GM21825 (cell line): ENCODE measurements at regions not wholly inside any gene's neighbourhood (a gene's known extent, or its start where the extent isn't known, plus 50 kb on each side); places are given as distances from the start of the nearest gene placed in this dataset.

Source experiments
- ATAC-seq: cut with Tn5 transposase; IDR thresholded peaks from one replicate; pipeline ENCODE4 v1.9.1; 2021; ENCODE audit warnings: mild to moderate bottlenecking, moderate library complexity; ENCODE audit not compliant: unreplicated experiment

DNA sequence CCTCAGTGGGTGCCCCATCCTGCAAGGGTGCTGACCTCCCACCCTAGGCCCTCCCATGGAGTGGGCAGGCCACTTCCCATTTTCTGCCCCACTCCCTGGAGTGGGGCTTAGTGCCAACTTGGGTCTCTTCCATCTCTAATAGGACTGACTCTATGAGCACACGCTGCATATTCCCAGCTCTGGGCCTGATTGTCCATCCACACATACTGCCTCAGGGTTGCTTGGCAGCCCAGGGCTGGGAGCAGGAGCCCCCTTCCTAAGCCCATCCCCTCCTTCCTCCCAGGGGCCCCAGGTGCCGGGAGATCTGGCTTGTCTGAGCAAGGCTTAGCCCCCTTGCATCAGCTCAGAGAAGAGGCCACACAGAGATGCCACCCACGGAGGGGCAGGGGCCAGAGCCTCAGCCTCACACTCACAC lies 55.1 kb downstream of the PJA1 start:
- ATAC-seq = no peak

DNA sequence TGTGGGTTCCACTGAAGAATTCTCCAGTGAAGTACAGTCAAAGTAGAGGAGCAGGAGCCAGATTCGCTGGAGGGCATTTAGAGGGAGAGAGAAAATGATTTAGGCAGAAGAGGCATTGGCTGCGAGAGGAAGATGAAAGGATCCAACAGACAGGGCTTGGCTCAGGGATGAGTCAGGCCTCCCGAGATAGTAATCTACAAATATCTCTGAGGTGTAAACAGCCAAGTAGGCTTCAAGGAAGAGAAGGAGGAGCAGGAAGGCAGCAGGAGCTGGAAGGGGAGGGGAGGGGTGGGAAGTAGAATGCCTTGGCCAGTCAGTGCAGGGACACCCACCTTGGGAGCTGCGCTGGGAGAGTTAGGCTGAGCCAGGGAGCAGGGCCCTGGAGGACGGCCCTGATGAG lies 55.5 kb downstream of the PJA1 start:
- ATAC-seq = no peak

DNA sequence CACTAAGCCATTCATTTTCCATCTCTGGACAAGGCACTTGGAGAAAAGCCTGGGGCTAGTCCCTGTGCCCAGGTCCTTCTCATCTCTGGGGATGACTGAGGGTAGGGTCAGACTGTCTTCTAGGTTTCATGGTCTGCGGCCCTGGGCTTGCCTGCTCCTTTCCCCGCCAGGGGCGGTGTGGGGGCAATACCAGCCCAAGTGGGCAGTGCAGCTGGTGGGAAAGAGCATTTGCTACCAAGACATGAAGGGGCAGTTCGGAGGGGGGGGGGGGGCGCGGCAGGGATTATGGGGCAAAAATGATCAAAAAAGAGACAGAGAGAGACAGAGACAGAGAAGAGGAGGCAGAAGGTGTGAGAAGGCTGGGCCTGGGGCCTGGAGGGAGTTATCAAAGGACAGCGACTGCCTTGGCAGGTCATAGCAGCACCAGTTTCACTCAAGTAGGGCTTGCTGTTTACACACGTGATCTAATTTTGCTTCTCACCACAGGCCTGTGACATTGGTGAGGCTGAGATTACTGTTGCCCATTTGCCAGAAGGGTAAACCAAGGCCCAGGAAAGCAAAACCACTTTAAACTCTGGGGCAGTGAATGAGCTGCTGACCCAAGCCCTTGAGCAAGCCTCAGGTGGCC lies 56.1 kb downstream of the PJA1 start:
- ATAC-seq = no peak

GRCh38 chrX:69107747-69108401 lies 57.4 kb downstream of the PJA1 start:
- ATAC-seq = no peak

- ATAC-seq = no peak
These were observed 58.0 kb downstream of the PJA1 start for GRCh38 chrX:69107231-69107739.

- ATAC-seq = no peak
These were observed 60.4 kb downstream of the PJA1 start for GRCh38 chrX:69104756-69105434.

GRCh38 chrX:69103539-69103938 lies 61.7 kb downstream of the PJA1 start:
- ATAC-seq = no peak

DNA sequence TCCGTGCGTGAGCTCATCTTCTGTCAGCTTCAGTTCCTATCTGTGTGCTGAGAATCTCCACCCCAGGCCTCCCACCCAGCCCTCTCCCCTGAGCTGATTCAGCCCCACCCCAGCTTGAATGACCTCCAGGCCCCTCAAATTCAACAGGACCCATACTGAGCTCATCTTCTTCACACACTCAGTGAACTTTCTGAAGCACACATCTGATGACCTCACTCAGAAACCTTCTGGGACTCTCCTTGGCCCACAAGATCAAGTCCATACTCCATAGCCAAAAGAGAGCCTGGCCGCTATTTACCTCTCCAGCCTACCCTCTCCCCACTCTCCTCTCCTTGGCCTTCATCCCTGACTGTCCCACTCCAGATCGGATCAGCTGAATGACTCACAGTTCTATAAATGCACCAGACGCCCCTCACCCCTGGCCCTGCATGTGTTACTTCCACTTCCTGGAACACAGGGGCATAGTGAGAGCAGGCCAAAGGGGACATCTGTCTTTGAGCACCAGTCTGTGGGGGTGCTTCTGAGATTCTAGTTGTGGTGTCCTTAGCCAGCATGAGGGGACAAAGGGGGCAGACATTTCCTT lies 62.5 kb downstream of the PJA1 start:
- ATAC-seq = no peak

DNA sequence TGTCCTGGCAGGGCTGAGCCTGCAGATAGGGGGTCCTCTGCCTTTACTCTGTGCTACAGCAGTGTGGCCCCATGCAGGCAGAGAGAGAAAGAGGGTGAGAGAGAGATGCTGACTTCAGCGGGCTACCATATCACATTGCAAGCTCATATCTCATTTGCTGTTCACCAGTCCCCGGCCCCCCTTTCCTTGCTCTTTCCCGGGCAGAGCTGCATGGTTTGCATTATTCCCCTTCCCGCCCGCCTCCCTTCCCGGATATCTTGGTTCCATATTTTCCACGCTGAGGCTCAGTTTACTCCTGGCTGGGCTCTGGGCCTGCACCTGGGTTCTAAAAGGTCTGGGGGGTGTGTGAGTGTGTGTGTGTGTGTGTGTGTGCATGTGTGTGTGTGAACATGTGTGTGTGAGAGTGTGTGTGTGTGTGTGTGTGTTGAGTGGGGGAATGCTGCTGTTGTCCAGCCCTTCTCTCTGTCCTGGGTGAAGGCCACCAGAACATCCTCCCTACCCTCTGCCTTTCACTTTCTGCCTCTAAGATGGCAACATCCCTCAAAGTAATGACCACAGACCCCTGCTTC lies 63.5 kb downstream of the PJA1 start:
- ATAC-seq = no peak

- no peak for ATAC-seq
These were observed 64.8 kb downstream of the PJA1 start for GRCh38 chrX:69100478-69100877.

- no peak for ATAC-seq
These were observed 67.6 kb downstream of the PJA1 start for GRCh38 chrX:69097451-69098236.

GRCh38 chrX:69096963-69097362 lies 68.3 kb downstream of the PJA1 start:
- no peak for ATAC-seq

- ATAC-seq = no peak
These were observed 70.1 kb downstream of the PJA1 start for GRCh38 chrX:69094977-69095669.

- ATAC-seq = peak; percentile 60
These were observed 71.0 kb downstream of the PJA1 start for GRCh38 chrX:69093960-69094871.

DNA sequence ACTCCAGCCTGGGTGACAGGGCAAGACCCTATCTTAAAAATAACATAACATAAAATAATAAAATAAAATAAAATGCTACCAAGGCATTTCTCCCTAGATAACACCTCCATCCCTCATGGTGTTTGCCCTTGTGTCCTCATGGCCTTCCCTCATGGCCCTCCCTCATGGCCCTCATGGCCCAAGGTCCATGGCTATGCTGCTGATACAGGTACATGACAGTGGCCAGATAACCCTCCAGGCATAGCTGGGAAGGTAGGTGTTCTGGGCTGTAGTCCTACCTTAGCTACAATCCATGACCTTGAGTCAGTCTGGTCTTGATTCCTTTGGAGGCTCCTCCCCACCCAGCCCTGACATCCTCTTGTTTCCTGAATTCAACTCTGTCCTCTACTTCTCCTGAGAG lies 75.2 kb downstream of the PJA1 start:
- no peak for ATAC-seq

DNA sequence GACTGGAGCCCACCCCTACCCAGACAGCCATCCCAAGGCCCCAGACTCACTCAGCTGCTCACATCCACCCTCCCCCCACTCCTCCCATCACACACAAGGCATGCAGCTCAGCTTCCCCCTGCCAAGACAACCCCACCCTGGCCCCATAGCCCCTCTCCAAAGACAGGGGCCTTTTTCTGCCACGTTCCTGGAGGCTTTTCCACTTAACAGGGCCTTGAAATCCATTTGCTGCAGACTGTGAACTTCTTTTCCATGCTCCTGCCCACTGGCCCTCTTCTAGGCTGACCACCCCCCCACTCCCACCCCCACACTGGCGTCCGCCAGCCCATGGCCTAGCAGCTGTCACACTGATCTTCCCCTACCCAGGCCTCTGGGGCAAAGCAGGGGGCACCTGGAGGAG lies 76.0 kb downstream of the PJA1 start:
- no peak for ATAC-seq

DNA sequence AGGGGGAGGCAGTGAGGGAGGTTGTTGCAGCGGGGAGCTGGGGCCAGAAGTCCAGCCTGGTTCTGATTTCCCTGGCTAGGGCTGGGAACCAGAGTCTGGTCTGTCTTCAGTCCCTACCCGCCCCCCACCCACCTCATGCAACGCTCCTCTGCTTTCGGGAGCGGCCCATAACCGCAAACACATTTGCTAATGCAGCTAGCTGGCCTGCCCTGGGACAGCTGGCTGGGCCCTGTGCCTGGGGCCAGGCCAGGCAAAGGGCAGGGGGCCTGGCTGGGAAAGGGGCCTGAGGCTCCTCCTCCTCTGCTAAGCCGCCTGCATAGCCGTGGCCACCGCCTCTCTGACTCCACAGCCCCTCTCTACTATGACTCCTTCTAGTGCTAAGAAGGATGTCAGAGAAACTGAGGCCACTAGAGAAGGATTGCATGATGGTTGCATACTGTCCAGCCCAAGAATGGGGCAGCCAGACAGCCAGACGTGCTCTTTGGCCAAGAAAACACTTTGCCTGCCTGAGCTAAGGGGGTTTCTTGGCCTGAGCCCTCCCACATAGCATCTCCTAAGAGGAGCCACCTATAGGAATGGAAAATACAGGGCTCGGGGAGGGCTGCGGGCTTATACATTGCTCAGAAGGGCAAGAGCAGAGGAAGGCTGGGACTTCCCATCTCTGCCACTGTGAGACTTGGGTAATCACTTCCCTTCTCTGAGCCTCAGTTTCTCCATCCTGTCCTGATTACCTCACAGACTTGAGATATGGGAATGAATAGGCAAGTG lies 76.9 kb downstream of the PJA1 start:
- ATAC-seq = no peak

- ATAC-seq = no peak
These were observed 79.4 kb downstream of the PJA1 start for GRCh38 chrX:69085826-69086225.
